ENCODE measurements at regions not wholly inside any gene's neighbourhood (a gene's known extent, or its start where the extent isn't known, plus 50 kb on each side); places are given as distances from the start of the nearest gene placed in this dataset.

DNA sequence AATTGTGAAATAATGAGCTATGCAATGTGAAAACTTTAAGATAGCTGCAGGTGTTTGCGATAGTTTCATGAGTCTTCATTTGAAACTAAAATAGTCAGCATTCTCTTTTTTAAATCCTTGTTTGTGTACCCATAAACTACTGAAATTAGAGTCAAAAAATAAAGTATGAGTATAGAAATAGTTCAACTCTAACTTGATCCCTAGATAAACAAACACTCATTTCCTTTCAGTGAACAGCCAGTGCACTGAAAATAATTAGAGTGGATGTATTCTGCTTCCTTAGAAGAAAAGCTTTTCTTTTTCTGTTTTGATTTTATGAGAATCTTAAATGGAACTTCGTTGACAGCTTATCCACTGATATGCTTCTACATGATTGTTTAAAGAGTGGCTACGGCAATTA lies 1033.4 kb downstream of the SOCS6 start:
- Histone ChIP-seq H3K4me2 (ENCODE audit: control insufficient read depth, extremely low read depth, insufficient read depth, low read depth, low read length) (no peak overlapping the region), H3K79me2 (ENCODE audit: control insufficient read depth, insufficient read depth, low read length) (no peaks in the 10 kb centered on the region)
- TF ChIP-seq, protein P1, sequence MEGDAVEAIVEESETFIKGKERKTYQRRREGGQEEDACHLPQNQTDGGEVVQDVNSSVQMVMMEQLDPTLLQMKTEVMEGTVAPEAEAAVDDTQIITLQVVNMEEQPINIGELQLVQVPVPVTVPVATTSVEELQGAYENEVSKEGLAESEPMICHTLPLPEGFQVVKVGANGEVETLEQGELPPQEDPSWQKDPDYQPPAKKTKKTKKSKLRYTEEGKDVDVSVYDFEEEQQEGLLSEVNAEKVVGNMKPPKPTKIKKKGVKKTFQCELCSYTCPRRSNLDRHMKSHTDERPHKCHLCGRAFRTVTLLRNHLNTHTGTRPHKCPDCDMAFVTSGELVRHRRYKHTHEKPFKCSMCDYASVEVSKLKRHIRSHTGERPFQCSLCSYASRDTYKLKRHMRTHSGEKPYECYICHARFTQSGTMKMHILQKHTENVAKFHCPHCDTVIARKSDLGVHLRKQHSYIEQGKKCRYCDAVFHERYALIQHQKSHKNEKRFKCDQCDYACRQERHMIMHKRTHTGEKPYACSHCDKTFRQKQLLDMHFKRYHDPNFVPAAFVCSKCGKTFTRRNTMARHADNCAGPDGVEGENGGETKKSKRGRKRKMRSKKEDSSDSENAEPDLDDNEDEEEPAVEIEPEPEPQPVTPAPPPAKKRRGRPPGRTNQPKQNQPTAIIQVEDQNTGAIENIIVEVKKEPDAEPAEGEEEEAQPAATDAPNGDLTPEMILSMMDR (optimal IDR thresholded peaks at IDR 0.05 in 1 of 3, IDR thresholded peaks at IDR 0.05 in 1 of 3, conservative IDR thresholded peaks at IDR 0.05 in 1 of 3; ENCODE audit: extremely low read depth in 1 of 3, insufficient read depth in 2 of 3, low read length in 3 of 3) = no peak
- no peak for TF ChIP-seq EZH2 (IDR thresholded peaks at IDR 0.05; ENCODE audit: low read length)

DNA sequence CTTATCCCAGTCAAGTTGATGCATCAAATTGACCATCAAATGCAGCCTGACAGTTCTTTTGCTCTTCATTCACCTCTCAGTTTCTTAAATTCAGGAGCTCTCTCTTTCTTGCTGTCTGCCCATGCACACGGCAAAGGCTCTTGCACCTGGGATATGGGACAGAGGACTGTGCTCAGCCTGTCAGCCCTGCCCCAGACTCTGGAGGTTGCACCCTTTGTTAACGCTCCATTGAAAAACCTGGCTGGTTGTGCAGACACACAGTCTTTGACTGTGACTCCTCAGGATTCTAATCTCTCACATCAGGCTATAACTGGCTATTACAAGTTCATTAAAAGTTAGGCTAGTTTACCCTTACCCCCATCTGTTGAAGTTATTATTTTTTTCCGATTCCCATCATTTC lies 1032.5 kb downstream of the SOCS6 start:
- Histone ChIP-seq H3K9ac (ENCODE audit: control insufficient read depth, extremely low read depth, insufficient read depth, low read length) (no peak overlapping the region), H3K4me2 (ENCODE audit: control insufficient read depth, extremely low read depth, insufficient read depth, low read depth, low read length) (no peak overlapping the region), H3K27me3 (ENCODE audit: control insufficient read depth, extremely low read depth, insufficient read depth, low read length) (no peaks in the 10 kb centered on the region), H4K20me1 (ENCODE audit: control insufficient read depth, extremely low read depth, insufficient read depth, low read length) (no peaks in the 10 kb centered on the region), H3K9me1 (ENCODE audit: control insufficient read depth, extremely low read depth, insufficient read depth, low read length) (no peaks in the 10 kb centered on the region), H2AFZ (ENCODE audit: control insufficient read depth, low read length) (no peak overlapping the region), H3K4me1 (ENCODE audit: control insufficient read depth, extremely low read depth, insufficient read depth, low read length) (no peaks in the 10 kb centered on the region), H3K36me3 (ENCODE audit: control insufficient read depth in 2 of 2, extremely low read depth in 1 of 2, insufficient read depth in 2 of 2, low read length in 2 of 2) (no peaks in the 10 kb centered on the region), H3K79me2 (ENCODE audit: control insufficient read depth, insufficient read depth, low read length) (no peaks in the 10 kb centered on the region), H3K9me3 (ENCODE audit: control insufficient read depth, low read depth, low read length) (no peaks in the 10 kb centered on the region), H3K4me3 (ENCODE audit: control insufficient read depth in 2 of 3, extremely low read depth in 1 of 3, insufficient read depth in 2 of 3, low read depth in 1 of 3, low read length in 3 of 3) (no peak overlapping the region), H3K27ac (ENCODE audit: control insufficient read depth, insufficient read depth, low read length) (no peak overlapping the region)
- DNase-seq (ENCODE audit: low read depth, low spot score) = no peak
- dilution Hi-C loops (cut with MboI; ENCODE audit: extremely low pct_ligation_motif_present, low sequenced_read_pairs) = no loop called here
- FAIRE-seq = no peak
- no peak for TF ChIP-seq EZH2 (IDR thresholded peaks at IDR 0.05; ENCODE audit: low read length)
- TF ChIP-seq, protein P1 (optimal IDR thresholded peaks at IDR 0.05 in 1 of 3, IDR thresholded peaks at IDR 0.05 in 1 of 3, conservative IDR thresholded peaks at IDR 0.05 in 1 of 3; ENCODE audit: extremely low read depth in 1 of 3, insufficient read depth in 2 of 3, low read length in 3 of 3) = no peak

More for the DNA sequence above, 1033.4 kb downstream of the SOCS6 start:
- Histone ChIP-seq H3K27ac (ENCODE audit: control insufficient read depth, insufficient read depth, low read length) (no peak overlapping the region), H2AFZ (ENCODE audit: control insufficient read depth, low read length) (no peak overlapping the region), H3K4me1 (ENCODE audit: control insufficient read depth, extremely low read depth, insufficient read depth, low read length) (no peaks in the 10 kb centered on the region), H3K9me3 (ENCODE audit: control insufficient read depth, low read depth, low read length) (no peaks in the 10 kb centered on the region), H3K36me3 (ENCODE audit: control insufficient read depth in 2 of 2, extremely low read depth in 1 of 2, insufficient read depth in 2 of 2, low read length in 2 of 2) (no peaks in the 10 kb centered on the region), H3K27me3 (ENCODE audit: control insufficient read depth, extremely low read depth, insufficient read depth, low read length) (no peaks in the 10 kb centered on the region), H4K20me1 (ENCODE audit: control insufficient read depth, extremely low read depth, insufficient read depth, low read length) (no peaks in the 10 kb centered on the region), H3K9me1 (ENCODE audit: control insufficient read depth, extremely low read depth, insufficient read depth, low read length) (no peaks in the 10 kb centered on the region), H3K4me3 (ENCODE audit: control insufficient read depth in 2 of 3, extremely low read depth in 1 of 3, insufficient read depth in 2 of 3, low read depth in 1 of 3, low read length in 3 of 3) (no peak overlapping the region), H3K9ac (ENCODE audit: control insufficient read depth, extremely low read depth, insufficient read depth, low read length) (no peak overlapping the region)
- dilution Hi-C loops (cut with MboI; ENCODE audit: extremely low pct_ligation_motif_present, low sequenced_read_pairs) = no loop called here
- FAIRE-seq (no peak), DNase-seq (ENCODE audit: low read depth, low spot score) (no peak)
